ENCODE measurements at regions not wholly inside any gene's neighbourhood (a gene's known extent, or its start where the extent isn't known, plus 50 kb on each side); places are given as distances from the start of the nearest gene placed in this dataset.
"Not testable (repeated sequence)": the region's sequence is repeated elsewhere in the genome, so short reads cannot be mapped to it uniquely, and the experiment has no call there.

DNA sequence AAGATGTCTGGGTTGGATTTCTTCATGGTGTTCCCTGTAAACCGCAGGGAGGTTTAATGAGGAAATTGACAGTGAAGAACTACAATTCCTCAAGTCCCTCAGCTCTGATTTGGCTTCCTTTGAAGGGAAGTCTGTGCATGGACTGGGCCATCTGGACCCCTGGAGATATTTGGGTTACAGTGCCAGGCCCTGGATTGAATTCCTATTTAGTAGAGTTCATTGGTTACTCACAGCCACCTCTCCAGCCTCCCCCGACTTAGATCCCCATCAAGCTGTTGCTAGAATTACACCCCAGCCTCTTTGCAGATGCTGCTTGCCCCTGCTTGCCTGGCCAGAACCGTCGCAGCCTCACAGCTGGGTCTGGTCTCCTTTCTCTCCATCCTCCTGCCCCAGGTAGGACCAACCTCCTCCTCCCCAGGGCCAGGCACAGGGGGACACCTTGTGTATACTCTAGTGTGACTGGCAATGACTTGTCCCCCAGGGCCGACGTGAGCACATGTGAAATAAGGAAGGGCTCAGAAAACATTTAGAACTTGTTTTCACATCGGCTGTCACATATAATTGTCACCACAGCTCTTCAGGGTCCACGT, 93.2 kb upstream of the LRPAP1 start:
- TF ChIP-seq, protein P1, sequence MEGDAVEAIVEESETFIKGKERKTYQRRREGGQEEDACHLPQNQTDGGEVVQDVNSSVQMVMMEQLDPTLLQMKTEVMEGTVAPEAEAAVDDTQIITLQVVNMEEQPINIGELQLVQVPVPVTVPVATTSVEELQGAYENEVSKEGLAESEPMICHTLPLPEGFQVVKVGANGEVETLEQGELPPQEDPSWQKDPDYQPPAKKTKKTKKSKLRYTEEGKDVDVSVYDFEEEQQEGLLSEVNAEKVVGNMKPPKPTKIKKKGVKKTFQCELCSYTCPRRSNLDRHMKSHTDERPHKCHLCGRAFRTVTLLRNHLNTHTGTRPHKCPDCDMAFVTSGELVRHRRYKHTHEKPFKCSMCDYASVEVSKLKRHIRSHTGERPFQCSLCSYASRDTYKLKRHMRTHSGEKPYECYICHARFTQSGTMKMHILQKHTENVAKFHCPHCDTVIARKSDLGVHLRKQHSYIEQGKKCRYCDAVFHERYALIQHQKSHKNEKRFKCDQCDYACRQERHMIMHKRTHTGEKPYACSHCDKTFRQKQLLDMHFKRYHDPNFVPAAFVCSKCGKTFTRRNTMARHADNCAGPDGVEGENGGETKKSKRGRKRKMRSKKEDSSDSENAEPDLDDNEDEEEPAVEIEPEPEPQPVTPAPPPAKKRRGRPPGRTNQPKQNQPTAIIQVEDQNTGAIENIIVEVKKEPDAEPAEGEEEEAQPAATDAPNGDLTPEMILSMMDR (IDR thresholded peaks at IDR 0.05), result not testable (repeated sequence)
- not testable (repeated sequence) for TF ChIP-seq EZH2, EZH2phosphoT487 (IDR thresholded peaks at IDR 0.05)
